Transverse colon (tissue), 4 donors: ENCODE measurements at regions not wholly inside any gene's neighbourhood (a gene's known extent, or its start where the extent isn't known, plus 50 kb on each side); places are given as distances from the start of the nearest gene placed in this dataset.
"Not testable (repeated sequence)": the region's sequence is repeated elsewhere in the genome, so short reads cannot be mapped to it uniquely, and the experiment has no call there.

Experiments used
- DNase-seq: peaks from one replicate; pipeline ENCODE4 v3.0.0-alpha.2; 2019
- H3K27ac ChIP-seq, 4 donors: fragments of 200-600 bp; sonication (generic); 2 replicates each; pipeline ENCODE4 v1.5.1; 2016 to 2018; ENCODE audit warnings: inconsistent platforms in 4 of 4
- H3K27me3 ChIP-seq: fragments of 200-600 bp; sonication (generic); 2 replicates; pipeline ENCODE4 v1.5.1; 2017; ENCODE audit warnings: inconsistent platforms
- H3K36me3 ChIP-seq, 4 donors: fragments of 200-600 bp; sonication (generic); 2 replicates each; pipeline ENCODE4 v1.5.1; 2017 to 2019; ENCODE audit warnings: inconsistent platforms in 4 of 4
- H3K4me1 ChIP-seq, 4 donors: fragments of 200-600 bp; sonication (generic); 2 replicates each; pipeline ENCODE4 v1.5.1; 2017 to 2020; ENCODE audit warnings: inconsistent platforms in 4 of 4
- H3K4me3 ChIP-seq, 4 donors: fragments of 200-600 bp; sonication (generic); 1 replicate in 1 of 4; 2 replicates in 3 of 4; pipeline versions ENCODE4 v1.5.1 to v1.6.1; 2017 to 2019; ENCODE audit warnings: inconsistent platforms in 4 of 4
- H3K9me3 ChIP-seq, 2 donors: fragments of 200-600 bp; sonication (generic); 2 replicates each; pipeline ENCODE4 v1.5.1; 2017 to 2019; ENCODE audit warnings: inconsistent platforms in 2 of 2
- EP300 ChIP-seq: sonication (generic); formaldehyde crosslinking; IDR thresholded peaks from one replicate; pipeline ENCODE4 v1.6.1; 2017; ENCODE audit warnings: antibody characterized with exemption, low read depth
- POLR2A ChIP-seq: fragments of 450-650 bp; IDR thresholded peaks from one replicate; pipeline ENCODE4 v1.6.1; 2016; ENCODE audit warnings: antibody characterized with exemption, mild to moderate bottlenecking, moderate library complexity
- POLR2AphosphoS5 ChIP-seq, 3 donors: sonication (generic); formaldehyde crosslinking; IDR thresholded peaks; one replicate each; pipeline ENCODE4 v1.6.1; 2016; ENCODE audit warnings: antibody characterized with exemption in 3 of 3
- WGBS, 2 donors: methylation state at CpG; one replicate each; pipeline ENCODE4 v1.1.5; 2018; ENCODE audit warnings: low coverage in 1 of 2; 5-methylcytosine and 5-hydroxymethylcytosine counted together
- in situ Hi-C, 4 donors: fragments of 200-750 bp; cut with MboI; loops; one replicate each; pipeline versions ENCODE4 v1.15.0 to v1.15.1; 2017; ENCODE audit warnings: low sequenced_read_pairs in 3 of 4, low pct_ligation_motif_present in 1 of 4, low pct_unique_long_range_greater_than_20kb in 1 of 4
- intact Hi-C: fragments of 100-400 bp; cut with DNase I; formaldehyde crosslinking; loops from one replicate; pipeline ENCODE4 v1.15.1; 2023; ENCODE audit warnings: low total_unique reads
- TF ChIP-seq, protein P1 (sequence below), 5 experiments: fragments of 200-600 bp in 3 of 5; fragments of 450-650 bp in 2 of 5; sonication (generic) in 3 of 5; IDR thresholded peaks; 1 replicate in 2 of 5; 2 replicates in 3 of 5; pipeline ENCODE4 v1.5.1; 2016 to 2017; ENCODE audit warnings: antibody characterized with exemption in 5 of 5, inconsistent platforms in 3 of 5, mild to moderate bottlenecking in 2 of 5, moderate library complexity in 1 of 5

DNA sequence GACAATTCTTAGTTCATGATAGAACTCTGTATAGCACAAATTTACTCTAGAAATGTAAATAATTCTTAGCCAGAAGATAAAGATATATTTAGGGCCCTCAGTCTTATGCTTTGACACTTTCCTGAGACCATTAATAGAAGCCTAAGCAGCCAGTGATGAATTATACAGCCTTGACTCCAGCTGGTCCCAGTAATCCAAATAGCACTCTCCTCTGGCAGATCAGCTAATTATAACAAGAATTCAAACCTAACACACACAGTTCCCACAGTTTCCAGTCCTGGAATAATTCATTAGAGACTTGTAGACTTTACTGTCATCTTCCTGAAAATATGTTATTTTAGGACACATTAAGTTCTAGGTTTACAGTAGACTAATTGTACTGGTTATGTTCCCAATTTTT, 50.4 kb downstream of the SHOC1 start:
- Histone ChIP-seq H3K27ac (no peak overlapping the region), H3K4me3 (no peak overlapping the region), H3K27me3 (no peaks in the 10 kb centered on the region), H3K36me3 (no peaks in the 10 kb centered on the region), H3K9me3 (no peaks in the 10 kb centered on the region), H3K4me1 (peaks cover 0 to 8% (median 0%) of the 10 kb centered on the region in 4 donors)
- in situ Hi-C loops, result no loop called here
- intact Hi-C loops, result no loop called here
- no peak for DNase-seq
- TF ChIP-seq EP300, result no peak
- no peak for TF ChIP-seq POLR2A
- TF ChIP-seq, protein P1, sequence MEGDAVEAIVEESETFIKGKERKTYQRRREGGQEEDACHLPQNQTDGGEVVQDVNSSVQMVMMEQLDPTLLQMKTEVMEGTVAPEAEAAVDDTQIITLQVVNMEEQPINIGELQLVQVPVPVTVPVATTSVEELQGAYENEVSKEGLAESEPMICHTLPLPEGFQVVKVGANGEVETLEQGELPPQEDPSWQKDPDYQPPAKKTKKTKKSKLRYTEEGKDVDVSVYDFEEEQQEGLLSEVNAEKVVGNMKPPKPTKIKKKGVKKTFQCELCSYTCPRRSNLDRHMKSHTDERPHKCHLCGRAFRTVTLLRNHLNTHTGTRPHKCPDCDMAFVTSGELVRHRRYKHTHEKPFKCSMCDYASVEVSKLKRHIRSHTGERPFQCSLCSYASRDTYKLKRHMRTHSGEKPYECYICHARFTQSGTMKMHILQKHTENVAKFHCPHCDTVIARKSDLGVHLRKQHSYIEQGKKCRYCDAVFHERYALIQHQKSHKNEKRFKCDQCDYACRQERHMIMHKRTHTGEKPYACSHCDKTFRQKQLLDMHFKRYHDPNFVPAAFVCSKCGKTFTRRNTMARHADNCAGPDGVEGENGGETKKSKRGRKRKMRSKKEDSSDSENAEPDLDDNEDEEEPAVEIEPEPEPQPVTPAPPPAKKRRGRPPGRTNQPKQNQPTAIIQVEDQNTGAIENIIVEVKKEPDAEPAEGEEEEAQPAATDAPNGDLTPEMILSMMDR (IDR thresholded peaks at IDR 0.05), result no peak
- no peak for TF ChIP-seq POLR2AphosphoS5 (IDR thresholded peaks at IDR 0.05)

DNA sequence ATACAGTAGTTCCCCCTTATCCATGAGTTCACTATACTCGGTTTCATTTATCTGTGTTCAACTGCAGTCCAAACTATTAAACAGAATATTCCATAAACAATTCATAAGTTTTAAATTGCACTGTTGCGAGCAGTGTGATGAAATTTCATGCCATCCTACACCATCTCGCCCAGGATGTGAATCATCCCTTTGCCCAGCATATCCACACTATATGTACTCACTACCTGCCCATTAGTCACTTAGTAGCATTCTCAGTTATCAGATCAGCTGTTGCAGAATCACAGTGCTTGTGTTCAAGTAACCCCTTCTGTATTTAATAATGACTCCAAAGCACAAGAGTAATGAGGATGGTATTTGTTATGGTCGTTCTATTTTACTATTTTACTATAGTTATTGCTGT, 51.5 kb downstream of the SHOC1 start:
- H3K27ac ChIP-seq, result no peak overlapping the region
- peaks cover 0 to 8% (median 0%) of the 10 kb centered on the region in 4 donors for H3K4me1 ChIP-seq
- H3K36me3 ChIP-seq, result no peaks in the 10 kb centered on the region
- TF ChIP-seq, protein P1 (IDR thresholded peaks at IDR 0.05), result no peak
- TF ChIP-seq POLR2AphosphoS5 (IDR thresholded peaks at IDR 0.05), result no peak
- no peak for TF ChIP-seq POLR2A
- no peak for TF ChIP-seq EP300
- in situ Hi-C loops (no loop called here), intact Hi-C loops (no loop called here)
- H3K9me3 ChIP-seq, result no peaks in the 10 kb centered on the region
- H3K4me3 ChIP-seq, result no peak overlapping the region
- no peak for DNase-seq
- WGBS, 2 donors, result 59 to 74% methylated on average over 3 to 4 of the region's 4 CpGs
- no peaks in the 10 kb centered on the region for H3K27me3 ChIP-seq

- H3K9me3 ChIP-seq, result no peaks in the 10 kb centered on the region
- TF ChIP-seq EP300, result no peak
- TF ChIP-seq, protein P1 (IDR thresholded peaks at IDR 0.05), result no peak
- no peaks in the 10 kb centered on the region for H3K27me3 ChIP-seq
- WGBS, 2 donors, result 95 to 96% methylated on average over 18 to 19 of the region's 19 CpGs
- in situ Hi-C loops (no loop called here), intact Hi-C loops (no loop called here)
- H3K36me3 ChIP-seq, result no peaks in the 10 kb centered on the region
- H3K4me1 ChIP-seq, result peaks cover 0 to 8% (median 0%) of the 10 kb centered on the region in 4 donors
- H3K27ac ChIP-seq, result no peak overlapping the region
- no peak overlapping the region for H3K4me3 ChIP-seq
- no peak for DNase-seq
These were observed 54.0 kb downstream of the SHOC1 start for GRCh38 chr9:111740739-111741138.

DNA sequence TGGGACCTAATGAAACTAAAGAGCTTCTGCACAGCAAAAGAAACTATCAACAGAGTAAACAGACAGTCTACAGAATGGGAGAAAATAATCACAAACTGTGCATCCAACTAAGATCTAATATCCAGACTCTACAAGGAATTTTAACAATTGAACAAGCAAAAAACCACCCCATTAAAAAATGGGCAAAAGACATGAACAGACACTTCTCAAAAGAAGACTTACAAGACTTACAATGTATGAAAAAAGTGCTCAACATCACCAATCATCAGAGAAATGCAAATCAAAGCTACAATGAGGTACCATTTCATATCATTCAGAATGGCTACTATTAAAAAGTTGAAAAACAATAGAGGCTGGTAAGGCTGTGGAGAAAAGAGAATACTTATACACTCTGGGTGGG, 58.0 kb downstream of the SHOC1 start:
- Histone ChIP-seq H3K4me1 (no peaks in the 10 kb centered on the region), H3K27me3 (no peaks in the 10 kb centered on the region), H3K27ac (no peak overlapping the region), H3K36me3 (no peaks in the 10 kb centered on the region), H3K9me3 (no peaks in the 10 kb centered on the region), H3K4me3 (no peak overlapping the region)
- intact Hi-C loops (no loop called here), in situ Hi-C loops (no loop called here)
- TF ChIP-seq POLR2A, result no peak
- no peak for TF ChIP-seq POLR2AphosphoS5 (IDR thresholded peaks at IDR 0.05)
- TF ChIP-seq, protein P1 (IDR thresholded peaks at IDR 0.05), result no peak
- no peak for TF ChIP-seq EP300
- no peak for DNase-seq

GRCh38 chr9:111735344-111735743, 59.4 kb downstream of the SHOC1 start:
- 95 to 100% methylated on average over 2 of the region's 2 CpGs for WGBS, 2 donors

More at GRCh38 chr9:111735344-111735743, 59.4 kb downstream of the SHOC1 start:
- in situ Hi-C loops, DNase-seq, H3K4me3 ChIP-seq, H3K4me1 ChIP-seq, H3K27me3 ChIP-seq, H3K36me3 ChIP-seq, H3K9me3 ChIP-seq, intact Hi-C loops, H3K27ac ChIP-seq: not testable (repeated sequence)
